H54 (cell line): ENCODE measurements at regions not wholly inside any gene's neighbourhood (a gene's known extent, or its start where the extent isn't known, plus 50 kb on each side); places are given as distances from the start of the nearest gene placed in this dataset.
"Not testable (repeated sequence)": the region's sequence is repeated elsewhere in the genome, so short reads cannot be mapped to it uniquely, and the experiment has no call there.

Experiments
- DNase-seq: peaks from one replicate; pipeline ENCODE4 v3.0.0; 2011; ENCODE audit warnings: low spot score, mixed read lengths; ENCODE audit not compliant: insufficient read length
- FAIRE-seq: peaks from 3 replicates; lab custom pipeline; 2011; peaks lifted over from hg19 to GRCh38; lab: Jason Lieb, UNC
- POLR2A ChIP-seq: IDR thresholded peaks from 2 replicates; pipeline ENCODE4 v1.6.1; 2011; ENCODE audit warnings: low read depth, mild to moderate bottlenecking, low read length

- TF ChIP-seq POLR2A, result no peak
- FAIRE-seq (no peak), DNase-seq (no peak)
Observed at GRCh38 chr2:4908461-4908860, 783.7 kb upstream of the SOX11 start.

GRCh38 chr2:4909346-4910009 is 782.7 kb upstream of the SOX11 start:
- no peak for FAIRE-seq
- TF ChIP-seq POLR2A, result no peak

DNA sequence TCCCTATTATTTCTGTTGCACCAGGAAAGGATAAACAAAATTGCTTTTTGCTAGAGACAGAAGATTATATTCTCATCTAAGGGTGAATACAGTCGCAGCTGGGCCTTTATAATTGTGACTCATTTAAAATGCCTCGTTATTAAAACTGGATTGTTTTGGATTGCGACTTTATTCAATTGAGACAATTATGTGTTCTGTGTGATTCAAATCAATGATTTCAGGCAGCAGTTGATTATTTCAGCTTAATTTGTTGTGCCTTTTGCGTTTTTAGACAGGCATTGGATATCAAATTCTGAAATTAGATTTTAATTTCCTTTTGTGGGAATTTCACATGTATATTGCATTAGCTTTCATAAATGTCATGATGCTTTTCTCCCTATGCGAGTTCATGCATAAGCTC is 778.1 kb upstream of the SOX11 start:
- no peak for TF ChIP-seq POLR2A
- DNase-seq, result no peak
- FAIRE-seq, result no peak

More at GRCh38 chr2:4909346-4910009, 782.7 kb upstream of the SOX11 start:
- no peak for DNase-seq

DNA sequence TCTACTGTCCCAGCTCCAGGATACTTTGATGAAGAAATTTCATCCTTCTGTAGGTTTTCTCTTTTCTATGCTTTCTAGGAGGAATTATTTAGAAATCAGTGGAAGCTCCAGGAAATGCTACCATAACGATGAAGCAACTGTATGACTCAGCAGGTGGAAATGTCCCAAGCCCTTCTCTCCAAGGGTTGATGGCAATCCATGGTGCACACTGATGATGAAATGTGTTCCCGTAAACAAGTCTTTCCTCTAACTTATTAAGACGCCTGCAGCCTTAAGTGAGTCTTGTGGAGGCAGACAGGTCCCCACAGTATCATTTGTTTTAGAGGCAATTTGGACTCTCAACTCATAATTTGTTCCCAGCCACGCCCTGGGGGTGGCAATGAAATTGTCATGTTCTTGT is 777.6 kb upstream of the SOX11 start:
- DNase-seq, result no peak
- no peak for FAIRE-seq
- TF ChIP-seq POLR2A, result no peak

DNA sequence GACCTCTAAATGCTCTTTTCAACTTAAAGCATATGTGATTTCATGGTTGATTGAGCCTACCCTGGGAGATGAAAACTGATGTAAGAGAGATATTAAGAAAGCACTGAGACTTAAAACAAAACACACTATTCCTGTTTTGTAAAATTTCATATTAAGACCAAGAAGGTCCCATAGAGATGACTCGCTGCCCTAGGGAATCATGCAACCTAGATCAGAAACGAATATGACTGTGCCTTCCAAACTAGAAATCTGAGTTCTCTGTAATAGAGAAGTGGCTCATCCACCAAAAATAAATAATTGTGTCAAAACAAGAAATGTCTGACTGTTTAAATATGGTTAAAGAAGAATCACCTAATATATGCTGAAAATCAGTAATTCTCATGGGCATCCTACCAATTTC is 776.8 kb upstream of the SOX11 start:
- TF ChIP-seq POLR2A, result no peak
- no peak for DNase-seq
- no peak for FAIRE-seq

DNA sequence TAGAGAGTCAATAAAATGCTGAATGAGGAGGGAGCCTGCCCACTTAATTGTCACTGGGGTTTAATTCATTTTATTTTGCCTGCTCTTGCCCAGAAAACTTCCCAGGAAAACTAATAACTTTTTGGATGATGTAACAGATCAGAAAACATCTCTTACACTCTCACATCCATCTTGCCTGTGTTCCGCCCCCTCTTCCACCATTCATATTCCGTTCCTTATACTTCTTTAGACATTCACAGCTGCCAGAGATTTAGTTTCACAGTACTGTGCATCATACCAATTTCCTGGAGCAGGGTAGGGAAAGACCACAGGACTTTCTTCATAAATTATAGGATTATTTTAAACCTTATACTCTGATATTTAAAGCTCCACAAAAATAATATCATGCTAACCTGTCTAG is 776.1 kb upstream of the SOX11 start:
- FAIRE-seq, result no peak
- TF ChIP-seq POLR2A, result no peak
- no peak for DNase-seq

- DNase-seq, result no peak
- no peak for TF ChIP-seq POLR2A
- no peak for FAIRE-seq
Observed at GRCh38 chr2:4930704-4931103, 761.5 kb upstream of the SOX11 start.

GRCh38 chr2:4931721-4932365 is 760.3 kb upstream of the SOX11 start:
- no peak for TF ChIP-seq POLR2A
- no peak for FAIRE-seq

GRCh38 chr2:4935291-4935690 is 756.9 kb upstream of the SOX11 start:
- not testable (repeated sequence) for DNase-seq, FAIRE-seq

More at GRCh38 chr2:4931721-4932365, 760.3 kb upstream of the SOX11 start:
- no peak for DNase-seq

- FAIRE-seq (no peak), DNase-seq (no peak)
- TF ChIP-seq POLR2A, result no peak
Observed at GRCh38 chr2:4937550-4937949, 754.6 kb upstream of the SOX11 start.

DNA sequence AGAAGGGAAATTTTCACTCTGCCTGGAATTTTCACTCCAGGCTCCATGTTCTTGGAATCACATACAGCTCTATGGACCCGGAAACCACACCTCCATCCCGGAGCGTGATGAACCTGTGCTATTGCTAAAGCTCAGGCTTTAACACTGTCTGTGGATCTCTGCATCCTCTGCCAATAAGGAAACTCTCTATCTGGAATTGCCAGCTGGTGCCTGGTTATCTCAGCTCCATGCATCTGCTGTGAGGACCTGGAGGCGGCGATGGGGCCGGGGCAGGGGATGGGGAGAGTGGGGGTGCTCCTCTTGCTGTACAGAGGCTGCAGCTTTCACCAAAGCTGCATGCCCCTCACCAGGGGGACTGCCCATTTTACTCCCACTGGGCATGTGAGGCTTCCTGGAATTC is 754.0 kb upstream of the SOX11 start:
- no peak for TF ChIP-seq POLR2A
- DNase-seq (no peak), FAIRE-seq (no peak)

- DNase-seq (no peak), FAIRE-seq (no peak)
- TF ChIP-seq POLR2A, result no peak
Observed at GRCh38 chr2:4942441-4942840, 749.7 kb upstream of the SOX11 start.

DNA sequence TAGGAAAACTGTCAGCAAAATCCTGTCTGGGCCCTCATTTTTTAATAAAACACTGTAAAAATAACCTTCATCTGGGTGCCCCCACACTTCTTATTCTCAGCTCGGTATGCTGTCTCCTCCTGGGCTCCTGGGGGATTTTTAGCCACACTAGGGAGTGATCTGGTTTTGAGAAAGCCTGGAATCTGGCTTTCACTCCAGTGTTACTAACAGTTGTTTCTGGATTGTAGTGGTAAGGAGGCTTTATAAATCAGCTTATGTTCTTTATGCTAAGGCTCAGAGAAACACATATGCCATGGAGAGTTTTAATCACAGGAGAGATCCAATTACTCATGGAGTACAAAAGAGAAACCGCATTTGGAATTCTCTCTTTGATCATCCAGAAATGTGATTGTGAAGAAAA is 744.3 kb upstream of the SOX11 start:
- FAIRE-seq (no peak), DNase-seq (no peak)
- TF ChIP-seq POLR2A, result no peak

DNA sequence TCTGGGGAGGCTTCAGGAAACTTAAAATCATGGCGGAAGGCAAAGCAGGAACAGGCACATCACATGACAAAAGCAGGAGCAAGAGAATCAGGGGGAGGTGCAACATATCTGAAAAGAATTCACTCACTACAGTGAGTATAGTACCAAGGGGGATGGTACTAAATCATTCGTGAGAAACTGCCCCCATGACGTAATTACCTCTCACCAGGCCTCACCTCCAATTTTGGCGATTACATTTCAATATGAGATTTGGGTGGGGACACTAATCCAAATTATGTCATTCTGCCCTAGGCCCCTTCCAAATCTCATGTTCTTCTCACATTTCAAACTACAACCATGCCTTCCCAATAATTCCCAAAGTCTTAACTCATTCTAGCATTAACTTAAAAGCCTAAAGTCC is 740.8 kb upstream of the SOX11 start:
- no peak for DNase-seq
- FAIRE-seq, result no peak
- TF ChIP-seq POLR2A, result no peak

DNA sequence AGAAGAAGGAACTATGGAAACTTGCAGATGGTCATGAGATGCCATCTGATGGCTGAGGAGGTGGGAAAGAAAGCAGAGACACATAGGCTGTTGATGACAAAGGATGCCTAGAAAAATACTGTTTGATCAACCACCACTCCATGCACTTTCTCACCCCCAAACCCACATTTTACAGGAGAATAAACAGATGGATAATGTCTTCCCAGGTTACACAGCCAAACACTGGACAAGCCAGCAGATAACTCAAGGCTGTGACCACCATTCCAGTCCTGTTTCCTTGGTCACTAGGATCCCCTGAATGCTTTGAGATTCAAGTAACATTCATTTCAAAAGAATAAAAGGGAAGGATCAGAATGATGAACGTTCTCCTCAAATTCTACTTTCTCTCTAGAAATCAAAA is 733.0 kb upstream of the SOX11 start:
- FAIRE-seq, result no peak

More for the DNA sequence above, 733.0 kb upstream of the SOX11 start:
- no peak for TF ChIP-seq POLR2A
- DNase-seq, result no peak
